ENCODE measurements at regions not wholly inside any gene's neighbourhood (a gene's known extent, or its start where the extent isn't known, plus 50 kb on each side); places are given as distances from the start of the nearest gene placed in this dataset.

DNA sequence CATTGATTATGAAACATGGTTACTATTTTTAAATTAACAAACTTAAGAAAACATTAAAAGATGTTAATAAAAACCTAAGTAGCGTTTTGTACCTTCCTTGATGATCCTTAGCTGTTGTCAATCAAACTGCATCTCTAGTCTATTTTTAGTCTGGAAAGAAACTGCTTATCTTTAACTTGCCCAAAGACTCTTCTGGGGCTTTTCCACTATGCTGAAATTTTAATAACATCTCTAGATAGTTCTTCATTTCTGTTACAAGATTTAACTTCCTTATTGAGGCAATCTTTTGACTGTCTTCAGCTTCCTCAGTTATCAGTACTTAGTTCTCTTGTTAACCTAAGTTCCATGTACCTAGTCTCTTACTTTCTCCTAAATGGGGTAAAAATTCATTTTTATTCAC lies 135.9 kb upstream of the HMCN1 start:
- Mint-ChIP-seq H3K9me3 (ENCODE audit: unreplicated experiment) (no peaks in the 10 kb centered on the region), H3K27me3 (ENCODE audit: insufficient read depth, unreplicated experiment) (no peaks in the 10 kb centered on the region), H3K36me3 (ENCODE audit: insufficient read depth, unreplicated experiment) (peaks cover 8% of the 10 kb centered on the region), H3K4me1 (ENCODE audit: low read depth, unreplicated experiment) (peaks cover 12% of the 10 kb centered on the region), H3K27ac (ENCODE audit: unreplicated experiment) (no peak overlapping the region), H3K4me3 (ENCODE audit: unreplicated experiment) (no peak overlapping the region)
- Histone ChIP-seq H3K36me3 (ENCODE audit: control insufficient read depth, insufficient read depth, low read length) (no peaks in the 10 kb centered on the region), H3K9me3 (no peaks in the 10 kb centered on the region; the same call in 1 of the 2 replicates), H3K4me1 (peaks cover 13% of the 10 kb centered on the region), H3K4me3 (ENCODE audit: low read depth, low read length) (no peak overlapping the region), H3K27me3 (replicated peaks; ENCODE audit: control insufficient read depth, insufficient read depth, low read length) (no peaks in the 10 kb centered on the region)
- ChIA-PET POLR2A (no interaction called here), CTCF (no interaction called here)
- TF ChIP-seq CTCF (IDR thresholded peaks at IDR 0.05; ENCODE audit: insufficient read depth in 1 of 2, low read depth in 1 of 2, low read length in 1 of 2, severe bottlenecking in 1 of 2, unreplicated experiment in 1 of 2), result no peak
- BruUV-seq (replicated peaks), result no TSS peak
- no peak for DNase-seq
- intact Hi-C loops (cut with micrococcal nuclease; ENCODE audit: unreplicated experiment), result no loop called here

DNA sequence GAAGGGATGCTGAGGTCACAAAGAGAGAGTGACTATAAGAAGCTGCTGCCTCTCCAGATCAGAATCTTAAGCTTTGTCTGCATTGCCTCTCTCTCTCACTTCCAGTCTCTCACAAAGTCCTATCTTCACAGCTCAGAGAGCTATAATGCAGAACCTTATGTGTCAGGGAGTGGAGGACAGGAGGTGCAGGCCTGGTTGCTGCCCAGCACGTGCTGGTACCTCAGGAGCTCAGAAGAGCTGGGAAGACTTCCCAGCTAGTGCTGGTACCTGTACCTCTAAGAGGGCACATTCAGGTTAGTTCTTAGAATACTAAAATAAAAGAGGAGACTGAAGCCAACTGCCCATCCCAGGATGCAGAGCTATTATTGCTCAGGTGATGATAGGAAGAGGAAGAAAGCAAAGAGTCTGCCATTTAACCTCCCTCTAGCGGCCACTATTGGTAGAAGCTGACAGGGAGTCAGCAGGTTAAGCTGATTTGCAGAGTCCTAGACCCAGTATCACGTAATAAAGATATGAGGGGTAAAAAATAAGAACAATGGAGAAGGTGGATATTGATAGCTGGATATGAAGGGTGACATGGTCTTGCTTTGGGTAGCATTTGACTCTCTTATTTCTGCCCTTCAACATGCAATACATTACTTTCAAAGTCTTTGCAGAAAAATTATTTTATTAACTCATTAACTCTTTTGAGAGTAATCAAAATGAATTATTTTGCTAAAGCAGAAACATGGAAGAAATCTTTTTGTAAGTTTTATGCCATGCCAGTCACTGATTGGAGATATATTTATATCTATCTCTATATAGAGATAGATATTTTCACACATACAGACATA lies 138.1 kb upstream of the HMCN1 start:
- Mint-ChIP-seq H3K36me3 (ENCODE audit: insufficient read depth, unreplicated experiment) (peaks cover 8% of the 10 kb centered on the region), H3K27ac (ENCODE audit: unreplicated experiment) (no peak overlapping the region), H3K9me3 (ENCODE audit: unreplicated experiment) (peaks cover 13% of the 10 kb centered on the region), H3K4me3 (ENCODE audit: unreplicated experiment) (no peak overlapping the region), H3K4me1 (ENCODE audit: low read depth, unreplicated experiment) (peaks cover 18% of the 10 kb centered on the region), H3K27me3 (ENCODE audit: insufficient read depth, unreplicated experiment) (no peaks in the 10 kb centered on the region)
- H3K4me3 ChIP-seq (ENCODE audit: low read depth, low read length), result no peak overlapping the region
- CTCF ChIA-PET, result interaction anchor here (1.0 to 1.6 kb wide), 5 partner anchors 51 to 347 kb away, joined by 3 to 15 read pairs (median 4); partner anchors contain the start of gene IVNS1ABP
- H3K36me3 ChIP-seq (ENCODE audit: control insufficient read depth, insufficient read depth, low read length), result no peaks in the 10 kb centered on the region
- no TSS peak for BruUV-seq (replicated peaks)
- intact Hi-C loops (cut with micrococcal nuclease; ENCODE audit: unreplicated experiment), result loop anchor here (2.0 kb wide), 2 partner anchors 51 to 279 kb away; partner anchors contain the start of gene IVNS1ABP
- H3K9me3 ChIP-seq, result no peaks in the 10 kb centered on the region; the same call in 1 of the 2 replicates
- peak; percentile 46 to 56 for TF ChIP-seq CTCF (IDR thresholded peaks at IDR 0.05; ENCODE audit: insufficient read depth in 1 of 2, low read depth in 1 of 2, low read length in 1 of 2, severe bottlenecking in 1 of 2, unreplicated experiment in 1 of 2)
- peaks cover 13% of the 10 kb centered on the region for H3K4me1 ChIP-seq
- peak; percentile 50 to 58 for DNase-seq
- POLR2A ChIA-PET, result no interaction called here
- no peaks in the 10 kb centered on the region for H3K27me3 ChIP-seq (replicated peaks; ENCODE audit: control insufficient read depth, insufficient read depth, low read length)

GRCh38 chr1:185594786-185595410 lies 139.3 kb upstream of the HMCN1 start:
- ChIA-PET POLR2A (no interaction called here), CTCF (interaction anchor here (1.4 to 1.6 kb wide), 2 partner anchors 52 to 75 kb away, joined by 4 to 5 read pairs; no protein-coding TSS in a partner anchor)
- peaks cover 13% of the 10 kb centered on the region for H3K9me3 Mint-ChIP-seq (ENCODE audit: unreplicated experiment)
- no TSS peak for BruUV-seq (replicated peaks)
- H3K36me3 Mint-ChIP-seq (ENCODE audit: insufficient read depth, unreplicated experiment), result peaks cover 8% of the 10 kb centered on the region
- H3K36me3 ChIP-seq (ENCODE audit: control insufficient read depth, insufficient read depth, low read length), result no peaks in the 10 kb centered on the region
- TF ChIP-seq CTCF (IDR thresholded peaks at IDR 0.05; ENCODE audit: insufficient read depth in 1 of 2, low read depth in 1 of 2, low read length in 1 of 2, severe bottlenecking in 1 of 2, unreplicated experiment in 1 of 2), result no peak
- DNase-seq, result no peak
- H3K4me1 ChIP-seq, result peaks cover 13% of the 10 kb centered on the region
- H3K9me3 ChIP-seq, result no peaks in the 10 kb centered on the region; the same call in 1 of the 2 replicates
- no peaks in the 10 kb centered on the region for H3K27me3 Mint-ChIP-seq (ENCODE audit: insufficient read depth, unreplicated experiment)
- H3K4me1 Mint-ChIP-seq (ENCODE audit: low read depth, unreplicated experiment), result peaks cover 18% of the 10 kb centered on the region
- intact Hi-C loops (cut with micrococcal nuclease; ENCODE audit: unreplicated experiment), result loop anchor here (2.0 kb wide), 2 partner anchors 52 to 278 kb away; partner anchors contain the start of gene IVNS1ABP
- H3K4me3 ChIP-seq (ENCODE audit: low read depth, low read length), result no peak overlapping the region
- peak overlapping the region; percentile 6 for H3K27ac Mint-ChIP-seq (ENCODE audit: unreplicated experiment)
- H3K4me3 Mint-ChIP-seq (ENCODE audit: unreplicated experiment), result no peak overlapping the region
- no peaks in the 10 kb centered on the region for H3K27me3 ChIP-seq (replicated peaks; ENCODE audit: control insufficient read depth, insufficient read depth, low read length)
